DMS153 treated with DMSO at 0.1 percent for 48 hours (cell line): ENCODE measurements at regions not wholly inside any gene's neighbourhood (a gene's known extent, or its start where the extent isn't known, plus 50 kb on each side); places are given as distances from the start of the nearest gene placed in this dataset.
A peak's percentile ranks its signal among the peaks of the same experiment; 100 is the strongest.

Experiments
- DNase-seq: peaks from one replicate; lab custom pipeline; 2025; ENCODE audit not compliant: unreplicated experiment; lab: John Stamatoyannopoulos, UW

DNA sequence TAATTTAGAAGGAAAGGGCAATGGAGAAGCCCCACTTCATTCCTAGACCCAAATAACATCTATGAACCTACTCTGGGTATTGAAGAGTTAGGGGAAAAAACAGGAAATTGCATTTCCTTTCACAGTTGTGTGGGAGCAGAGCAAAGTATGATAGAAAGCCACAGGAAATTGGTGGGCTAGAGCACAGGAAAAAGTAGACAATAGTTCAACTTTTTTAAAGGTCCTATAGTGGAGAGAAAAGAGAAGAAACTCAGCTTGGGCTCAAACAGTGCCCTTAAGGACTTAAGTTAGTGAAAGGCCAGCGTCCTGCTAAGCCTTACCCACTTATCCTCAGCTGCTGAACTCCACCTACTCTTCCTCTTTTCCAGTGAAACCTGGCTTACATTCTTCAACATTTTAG is 258.1 kb downstream of the DPY19L2 start:
- no peak for DNase-seq

GRCh38 chr12:63406781-63407180 is 255.8 kb upstream of the AVPR1A start:
- DNase-seq, result no peak

- DNase-seq, result no peak
Observed at GRCh38 chr12:63404611-63405010, 253.6 kb upstream of the AVPR1A start.

DNA sequence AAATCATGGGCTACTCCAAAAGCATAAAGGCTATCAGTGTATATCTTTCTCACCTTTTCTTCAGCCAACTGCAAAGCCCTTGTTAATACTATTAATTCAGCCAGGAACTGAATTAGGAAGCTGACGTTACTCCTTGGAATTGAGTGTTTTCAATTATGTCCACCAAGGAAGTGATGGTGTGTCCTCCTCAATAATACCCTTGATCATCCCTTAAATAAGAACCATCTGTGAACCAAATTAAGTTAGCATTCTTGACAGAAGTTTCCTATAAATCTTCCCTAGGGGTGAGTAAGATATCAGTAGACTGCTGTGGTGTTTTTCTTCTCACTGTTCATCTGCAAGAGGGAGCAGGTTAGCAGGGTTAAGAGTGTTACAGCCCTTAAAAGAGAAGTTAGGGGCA is 252.3 kb upstream of the AVPR1A start:
- DNase-seq, result no peak

DNA sequence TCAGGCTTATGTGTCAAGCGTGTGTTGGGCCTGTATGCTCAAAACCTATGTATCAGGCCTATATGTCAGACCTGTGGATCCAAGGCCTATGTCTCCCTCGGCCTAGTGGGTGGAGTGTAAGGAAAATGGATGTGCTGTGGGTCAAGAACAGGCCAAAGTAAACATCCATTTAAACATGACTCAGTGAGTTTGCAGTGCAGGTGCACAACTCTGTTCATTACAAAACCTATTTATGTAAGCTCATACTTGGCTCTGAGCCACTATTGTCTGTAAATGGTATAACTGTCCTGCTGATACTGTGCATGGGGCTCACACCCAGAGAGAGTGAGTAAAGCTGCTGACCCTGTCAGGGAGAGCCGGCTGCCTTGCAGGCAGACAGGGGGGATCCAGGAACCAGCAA is 249.7 kb upstream of the AVPR1A start:
- DNase-seq, result no peak

- no peak for DNase-seq
Observed at GRCh38 chr12:63400318-63400717, 249.3 kb upstream of the AVPR1A start.

DNA sequence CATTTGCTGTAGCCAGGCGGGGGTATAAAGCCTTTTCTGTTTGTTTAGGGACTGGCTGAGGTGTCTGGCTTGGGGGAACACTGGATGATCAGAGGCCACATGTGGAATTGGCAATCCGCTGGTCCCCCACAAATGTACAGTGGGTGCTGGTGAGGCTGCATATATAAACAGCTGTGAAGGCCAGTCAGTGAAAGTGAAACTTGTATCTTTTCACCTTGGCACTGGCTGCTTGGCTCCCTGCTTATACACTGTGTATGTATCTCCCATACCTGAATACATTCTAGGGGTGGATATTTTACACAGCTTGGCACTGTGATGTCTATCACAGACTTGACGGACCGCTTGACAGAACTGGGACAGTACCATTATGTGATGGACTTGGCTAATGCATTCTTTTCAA is 246.8 kb upstream of the AVPR1A start:
- no peak for DNase-seq

DNA sequence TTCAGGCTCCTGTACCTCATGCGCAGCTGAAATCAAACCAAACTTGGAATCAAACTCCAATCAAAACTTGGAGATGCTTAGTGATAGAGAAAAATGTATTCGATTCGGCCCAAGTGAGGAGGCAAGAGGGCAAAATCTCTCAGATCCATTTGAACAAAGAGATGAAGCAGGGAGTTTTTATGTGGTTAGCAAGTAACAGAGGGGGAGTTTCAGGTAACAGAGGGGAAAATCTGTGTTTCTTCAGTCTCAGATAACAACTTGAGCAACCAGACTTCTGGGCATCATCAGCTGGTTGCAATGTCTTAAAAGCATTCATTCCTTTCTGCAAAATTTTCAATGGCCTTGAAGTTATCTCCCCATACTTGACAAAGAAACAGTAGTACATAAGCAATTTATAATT is 245.1 kb upstream of the AVPR1A start:
- no peak for DNase-seq

DNA sequence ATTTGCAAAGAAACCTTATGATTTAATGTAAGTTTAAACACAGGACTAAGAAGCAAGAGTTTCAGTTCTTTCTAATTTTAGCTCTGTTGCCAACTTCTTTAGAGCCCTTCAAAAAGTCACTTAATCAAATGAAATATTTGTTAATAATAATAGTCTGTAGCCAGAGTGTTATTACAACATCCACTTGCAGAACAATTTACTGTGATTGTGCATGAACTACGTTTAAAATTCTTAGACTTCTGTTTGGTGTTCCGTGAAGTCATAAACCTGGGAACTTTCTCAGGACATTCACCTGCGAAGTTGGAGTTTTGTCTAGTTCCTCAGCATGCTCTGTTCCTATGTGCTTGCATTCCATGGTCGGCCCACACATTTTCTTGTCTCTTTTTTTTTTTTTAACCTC is 244.0 kb upstream of the AVPR1A start:
- DNase-seq, result no peak

GRCh38 chr12:63394349-63394748 is 243.3 kb upstream of the AVPR1A start:
- DNase-seq, result no peak

DNA sequence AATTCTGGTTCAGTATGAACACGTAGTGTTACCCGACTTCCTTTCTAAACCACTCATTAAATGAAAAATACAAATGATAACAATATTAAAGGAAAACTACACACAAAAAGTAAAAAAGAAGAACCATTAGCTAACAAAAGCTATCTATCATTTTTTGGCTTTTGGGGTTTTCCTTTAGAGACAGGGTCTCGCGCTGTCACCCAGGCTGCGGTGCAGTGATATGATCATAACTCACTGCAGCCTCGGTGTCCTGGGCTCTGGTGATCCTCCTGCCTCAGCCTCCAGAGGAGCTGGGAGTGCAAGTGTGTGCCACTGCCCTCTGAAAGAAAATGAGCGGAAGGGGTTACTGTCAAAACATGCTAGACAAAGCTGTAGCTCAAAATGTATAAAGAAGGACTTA is 238.2 kb upstream of the AVPR1A start:
- no peak for DNase-seq

DNA sequence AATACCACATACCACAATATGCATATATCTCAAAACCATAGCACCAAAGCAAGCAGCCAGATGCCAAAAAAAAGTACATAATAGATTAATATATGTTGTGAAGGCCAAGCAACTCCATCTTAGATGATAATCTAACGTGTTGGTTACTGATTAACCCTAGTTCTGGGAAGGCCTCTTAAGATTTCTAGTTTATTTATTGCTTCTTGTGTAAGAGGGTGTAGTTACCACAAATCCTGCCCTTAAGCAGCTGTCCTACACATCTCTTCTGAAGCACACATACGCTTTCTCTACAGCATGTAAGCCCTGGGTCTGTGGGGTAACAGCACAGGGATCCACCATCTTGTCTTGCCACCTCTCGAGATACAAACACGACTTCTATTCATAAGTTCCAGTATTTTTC is 236.8 kb upstream of the AVPR1A start:
- DNase-seq, result no peak

DNA sequence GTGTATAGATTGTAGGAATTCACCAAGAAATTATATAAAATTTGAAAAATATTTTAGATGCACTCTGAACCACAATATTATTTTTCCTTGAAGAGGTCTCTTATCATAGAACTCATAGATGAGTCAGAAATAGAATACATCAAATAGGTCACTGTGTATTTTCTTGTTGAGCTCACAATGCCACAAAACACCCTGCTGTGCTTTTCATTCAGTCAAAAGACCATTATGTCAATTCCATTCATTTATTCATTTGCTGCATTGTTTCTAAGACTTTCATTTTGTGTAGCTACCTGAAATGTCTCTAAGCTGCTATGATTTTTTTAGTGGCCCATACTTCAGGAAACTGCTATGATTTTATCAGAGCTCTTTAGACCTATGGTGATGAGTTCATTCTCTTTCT is 231.9 kb upstream of the AVPR1A start:
- DNase-seq, result no peak

DNA sequence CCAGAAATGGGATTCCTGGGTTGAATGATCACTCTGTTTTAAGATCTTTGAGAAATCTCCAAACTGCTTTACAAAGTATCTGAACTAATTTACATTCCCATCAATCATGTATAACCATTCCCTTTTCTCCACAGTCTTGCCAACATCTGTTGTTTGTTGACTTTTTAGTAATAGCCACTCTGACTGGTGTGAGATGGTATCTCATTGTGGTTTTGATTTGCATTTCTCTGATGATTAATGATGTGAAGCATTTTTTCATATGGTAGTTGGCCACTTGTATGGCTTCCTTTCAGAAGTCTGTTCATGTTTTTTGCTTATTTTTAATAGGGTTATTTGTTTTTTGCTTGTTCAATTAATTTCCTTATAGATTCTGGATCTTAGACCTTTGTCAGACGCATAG is 211.8 kb upstream of the AVPR1A start:
- no peak for DNase-seq

DNA sequence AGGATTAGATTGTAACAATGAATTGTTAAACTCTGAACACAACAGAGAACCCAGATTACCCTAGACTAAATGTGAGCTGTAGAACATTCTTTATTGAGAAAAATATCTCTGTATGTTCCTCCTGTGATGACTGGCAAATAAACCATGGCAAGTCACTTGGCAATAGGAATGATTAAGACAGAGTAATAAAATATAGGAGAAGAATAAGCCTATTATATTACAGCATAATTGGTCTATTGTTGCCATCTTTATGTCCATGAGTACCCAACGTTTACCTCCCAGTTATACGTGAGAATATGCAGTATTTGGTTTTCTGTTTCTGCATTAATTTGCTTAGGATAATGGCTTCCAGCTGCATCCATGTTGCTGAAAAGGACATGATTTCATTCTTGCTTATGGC is 211.2 kb upstream of the AVPR1A start:
- no peak for DNase-seq

DNA sequence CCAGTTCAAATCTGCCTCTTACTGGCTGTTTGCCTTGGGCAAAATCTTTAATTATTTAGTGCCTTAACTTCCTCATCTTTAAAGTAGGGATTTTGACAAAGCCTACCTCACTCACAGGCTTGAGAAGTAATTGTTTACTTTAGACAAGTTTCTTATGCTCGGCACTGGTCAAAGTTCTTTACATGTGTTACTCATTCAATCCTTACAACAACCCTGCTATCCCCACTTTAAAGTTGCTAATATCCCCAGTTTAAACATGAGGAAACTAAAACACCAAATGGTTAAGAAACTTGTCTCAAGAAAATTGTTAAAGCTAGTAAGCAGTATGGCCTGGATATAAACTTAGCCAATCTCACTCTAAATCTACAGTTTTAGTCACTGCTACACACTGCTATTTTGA is 204.0 kb upstream of the AVPR1A start:
- DNase-seq, result no peak

- no peak for DNase-seq
Observed at GRCh38 chr12:63353559-63353958, 202.6 kb upstream of the AVPR1A start.

DNA sequence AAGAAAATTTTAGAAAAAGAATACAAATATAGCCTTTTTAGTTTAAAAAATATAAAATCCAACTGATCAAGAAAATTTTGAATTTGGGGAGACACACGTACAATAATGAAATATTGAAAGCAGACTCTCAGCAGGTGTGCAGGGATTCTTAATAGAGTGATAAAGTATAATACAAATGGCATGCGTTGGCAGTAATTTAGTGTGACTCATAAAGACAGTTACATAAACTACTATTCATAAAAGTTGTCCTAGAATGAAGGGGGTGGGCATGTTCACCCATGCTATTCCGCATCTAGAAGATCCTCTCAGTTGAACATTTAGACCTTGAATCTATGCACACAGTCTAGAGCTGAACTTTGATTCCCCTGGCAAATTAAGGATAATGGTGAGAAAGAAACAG is 200.4 kb upstream of the AVPR1A start:
- DNase-seq, result no peak

- no peak for DNase-seq
Observed at GRCh38 chr12:63348556-63348955, 197.6 kb upstream of the AVPR1A start.

GRCh38 chr12:63337158-63337557 is 186.2 kb upstream of the AVPR1A start:
- peak; percentile 36 for DNase-seq

GRCh38 chr12:63326260-63326659 is 175.3 kb upstream of the AVPR1A start:
- no peak for DNase-seq

DNA sequence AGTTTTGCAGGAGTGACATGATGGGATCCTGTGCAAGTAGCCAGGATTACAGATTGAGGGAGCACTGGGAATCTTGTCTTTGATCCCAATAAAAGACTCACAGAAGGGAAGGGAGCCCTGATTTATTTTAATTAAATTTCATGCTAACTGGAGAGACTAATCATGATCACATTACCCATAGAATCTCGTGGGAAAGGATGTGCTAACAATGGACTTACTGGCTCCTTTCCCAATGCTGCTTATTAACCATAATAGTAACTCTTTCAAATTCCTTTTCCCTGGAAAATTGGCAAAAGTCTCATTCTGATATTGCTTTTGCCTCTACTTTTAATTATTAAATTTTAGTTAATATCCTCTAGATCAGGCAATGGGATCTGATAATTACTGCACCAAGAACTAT is 174.8 kb upstream of the AVPR1A start:
- DNase-seq, result no peak

GRCh38 chr12:63323942-63324341 is 172.9 kb upstream of the AVPR1A start:
- no peak for DNase-seq

- DNase-seq, result no peak
Observed at GRCh38 chr12:63321373-63321772, 170.4 kb upstream of the AVPR1A start.
